WTC11 (cell line): ENCODE measurements at regions not wholly inside any gene's neighbourhood (a gene's known extent, or its start where the extent isn't known, plus 50 kb on each side); places are given as distances from the start of the nearest gene placed in this dataset.

ENCODE experiments used
- ATAC-seq: fragments of 200-7000 bp; cut with Tn5 transposase; 2 replicates; pipeline ENCODE4 v1.10.0; 2021; ENCODE audit warnings: mild to moderate bottlenecking, moderate library complexity
- CTCF ChIA-PET: fragments of 300-600 bp; sonication (Branson Sonifier 250); formaldehyde crosslinking; loops from one replicate; lab custom pipeline; 2021; ENCODE audit warnings: antibody characterized with exemption; lab: Charles Lee
- POLR2A ChIA-PET: fragments of 350-600 bp; sonication (Branson Sonifier 250); formaldehyde crosslinking; loops from one replicate; lab custom pipeline; 2021; ENCODE audit warnings: antibody characterized with exemption; lab: Charles Lee
- DNase-seq: peaks from one replicate; pipeline ENCODE4 v3.0.0; 2021; ENCODE audit warnings: low spot score
- H3K27ac Mint-ChIP-seq: 2 replicates; pipeline ENCODE4 v1.8.0; 2021; ENCODE audit warnings: mixed read lengths
- H3K27me3 Mint-ChIP-seq: 2 replicates; pipeline ENCODE4 v1.8.0; 2021; ENCODE audit warnings: low read depth, mild to moderate bottlenecking, moderate library complexity, mixed read lengths
- H3K36me3 Mint-ChIP-seq: 2 replicates; pipeline ENCODE4 v1.8.0; 2021; ENCODE audit warnings: mixed read lengths
- H3K4me1 Mint-ChIP-seq: 2 replicates; pipeline ENCODE4 v1.8.0; 2022; ENCODE audit warnings: mixed read lengths
- H3K4me3 Mint-ChIP-seq: 2 replicates; pipeline ENCODE4 v1.8.0; 2021; ENCODE audit warnings: mild to moderate bottlenecking, moderate library complexity, mixed read lengths
- H3K9me3 Mint-ChIP-seq: 2 replicates; pipeline ENCODE4 v1.8.0; 2021; ENCODE audit warnings: mixed read lengths
- AR ChIP-seq: fragments of 250-450 bp; sonication (Bioruptor Pico); IDR thresholded peaks from 2 replicates; pipeline ENCODE4 v1.9.0; 2021; ENCODE audit warnings: mild to moderate bottlenecking
- ARID4B ChIP-seq: sonication (generic); formaldehyde crosslinking; IDR thresholded peaks from 2 replicates; pipeline ENCODE4 v1.8.0; 2023; ENCODE audit warnings: missing genetic modification reagents, mild to moderate bottlenecking, borderline replicate concordance
- ATF1 ChIP-seq: sonication (generic); formaldehyde crosslinking; IDR thresholded peaks from 2 replicates; pipeline ENCODE4 v1.8.1; 2023; ENCODE audit warnings: mild to moderate bottlenecking, moderate library complexity, missing genetic modification reagents
- ATF2 ChIP-seq: sonication (generic); formaldehyde crosslinking; IDR thresholded peaks from 2 replicates; pipeline ENCODE4 v1.8.1; 2022; ENCODE audit warnings: low read depth, missing genetic modification reagents, borderline replicate concordance
- ETV6 ChIP-seq: sonication (generic); formaldehyde crosslinking; IDR thresholded peaks from 2 replicates; pipeline ENCODE4 v1.8.1; 2022; ENCODE audit warnings: mild to moderate bottlenecking, missing genetic modification reagents
- HMGXB4 ChIP-seq: sonication (generic); formaldehyde crosslinking; IDR thresholded peaks from 2 replicates; pipeline ENCODE4 v1.8.1; 2023; ENCODE audit warnings: mild to moderate bottlenecking, moderate library complexity, missing genetic modification reagents
- KAT7 ChIP-seq: sonication (generic); formaldehyde crosslinking; IDR thresholded peaks from 2 replicates; pipeline ENCODE4 v1.8.1; 2023; ENCODE audit warnings: missing genetic modification reagents, mild to moderate bottlenecking, borderline replicate concordance
- MYBL2 ChIP-seq: sonication (generic); formaldehyde crosslinking; IDR thresholded peaks from 2 replicates; pipeline ENCODE4 v1.8.1; 2023; ENCODE audit warnings: mild to moderate bottlenecking, moderate library complexity, missing genetic modification reagents
- NFE2L1 ChIP-seq: sonication (generic); formaldehyde crosslinking; IDR thresholded peaks from 2 replicates; pipeline ENCODE4 v1.8.1; 2023; ENCODE audit warnings: missing genetic modification reagents
- PRDM15 ChIP-seq: sonication (generic); formaldehyde crosslinking; IDR thresholded peaks from 2 replicates; pipeline ENCODE4 v1.8.0; 2022; ENCODE audit warnings: missing genetic modification reagents
- SMAD4 ChIP-seq: sonication (generic); formaldehyde crosslinking; IDR thresholded peaks from 2 replicates; pipeline ENCODE4 v1.8.0; 2022; ENCODE audit warnings: mild to moderate bottlenecking, missing genetic modification reagents
- USF2 ChIP-seq: sonication (generic); formaldehyde crosslinking; IDR thresholded peaks from 2 replicates; pipeline ENCODE4 v1.8.1; 2023; ENCODE audit warnings: mild to moderate bottlenecking, missing genetic modification reagents, moderate library complexity
- ZBTB21 ChIP-seq: sonication (generic); formaldehyde crosslinking; IDR thresholded peaks from 2 replicates; pipeline ENCODE4 v1.8.1; 2023; ENCODE audit warnings: mild to moderate bottlenecking, missing genetic modification reagents, borderline replicate concordance
- ZMAT4 ChIP-seq: fragments of 250-450 bp; sonication (Bioruptor Pico); IDR thresholded peaks from 2 replicates; pipeline ENCODE4 v1.9.0; 2021; ENCODE audit warnings: mild to moderate bottlenecking
- ZNF138 ChIP-seq: sonication (generic); formaldehyde crosslinking; conservative IDR thresholded peaks from 2 replicates; pipeline ENCODE4 v1.8.1; 2022; ENCODE audit warnings: mild to moderate bottlenecking, moderate library complexity, missing genetic modification reagents
- ZNF263 ChIP-seq: sonication (generic); formaldehyde crosslinking; IDR thresholded peaks from 2 replicates; pipeline ENCODE4 v1.8.1; 2022; ENCODE audit warnings: low read depth, mild to moderate bottlenecking, moderate library complexity, missing genetic modification reagents
- ZNF425 ChIP-seq: fragments of 250-450 bp; sonication (Bioruptor Pico); conservative IDR thresholded peaks from 2 replicates; pipeline ENCODE4 v1.9.0; 2021; ENCODE audit warnings: mild to moderate bottlenecking
- ZNF671 ChIP-seq: fragments of 250-450 bp; sonication (Bioruptor Pico); IDR thresholded peaks from 2 replicates; pipeline ENCODE4 v1.8.0; 2021; ENCODE audit warnings: mild to moderate bottlenecking
- ZSCAN18 ChIP-seq: fragments of 250-450 bp; sonication (Bioruptor Pico); IDR thresholded peaks from 2 replicates; pipeline ENCODE4 v2.1.2; 2022; ENCODE audit warnings: mild to moderate bottlenecking, moderate library complexity

GRCh38 chr2:183919926-183920325, 678.4 kb upstream of the ZNF804A start:
- Mint-ChIP-seq H3K4me3 (no peak overlapping the region), H3K27ac (no peak overlapping the region), H3K27me3 (no peaks in the 10 kb centered on the region; the same call in 1 of the 2 replicates), H3K9me3 (peaks cover 28% of the 10 kb centered on the region), H3K4me1 (no peaks in the 10 kb centered on the region)
- ATAC-seq (no peak), DNase-seq (no peak)
- POLR2A ChIA-PET = no interaction called here
- TF ChIP-seq NFE2L1 = no peak
- TF ChIP-seq ZBTB21 = no peak
- TF ChIP-seq KAT7 (CRISPR knock-in tag) = no peak
- TF ChIP-seq PRDM15 = no peak
- no peak for TF ChIP-seq ZNF671
- no peak for TF ChIP-seq ETV6 (CRISPR knock-in tag)
- no peak for TF ChIP-seq AR (CRISPR knock-in tag)
- no peak for TF ChIP-seq ZMAT4 (CRISPR knock-in tag)
- TF ChIP-seq ATF2 = no peak
- no peak for TF ChIP-seq SMAD4 (CRISPR knock-in tag)
- no peak for TF ChIP-seq ATF1
- TF ChIP-seq ZNF263 (CRISPR knock-in tag) = no peak
- TF ChIP-seq ZNF425 (CRISPR knock-in tag) = no peak
- TF ChIP-seq USF2 (CRISPR knock-in tag) = no peak
- TF ChIP-seq HMGXB4 (CRISPR knock-in tag) = no peak
- no peak for TF ChIP-seq ZSCAN18 (CRISPR knock-in tag)
- TF ChIP-seq ARID4B (CRISPR knock-in tag) = no peak
- TF ChIP-seq MYBL2 (CRISPR knock-in tag) = no peak
- no peak for TF ChIP-seq ZNF138 (CRISPR knock-in tag)
- TF ChIP-seq, all 79 proteins: peak for 0
- H3K36me3 Mint-ChIP-seq = peaks cover 3% of the 10 kb centered on the region
- CTCF ChIA-PET = no interaction called here
